ENCODE measurements at regions not wholly inside any gene's neighbourhood (a gene's known extent, or its start where the extent isn't known, plus 50 kb on each side); places are given as distances from the start of the nearest gene placed in this dataset.

GRCh38 chr3:153835540-153835939 is 285.6 kb upstream of the ARHGEF26 start:
- TF ChIP-seq CTCF (conservative IDR thresholded peaks at IDR 0.05; ENCODE audit: low read length) (peak; percentile 44), EZH2phosphoT487 (IDR thresholded peaks at IDR 0.05; ENCODE audit: borderline replicate concordance, low read depth, low read length) (no peak)
